T-helper 2 cell treated with Interferon-gamma antibody and Interleukin-4, amounts not matched to agents 5 μg/mL and 100 μg/mL, for 36 hours (primary cell): ENCODE measurements at regions not wholly inside any gene's neighbourhood (a gene's known extent, or its start where the extent isn't known, plus 50 kb on each side); places are given as distances from the start of the nearest gene placed in this dataset.

ENCODE experiments used
- DNase-seq: peaks from one replicate; pipeline ENCODE4 v3.0.0; 2021; ENCODE audit warnings: low spot score
- H3K27ac Mint-ChIP-seq: one replicate; pipeline ENCODE4 v1.8.0; 2021; ENCODE audit warnings: mild to moderate bottlenecking, mixed read lengths
- H3K27me3 Mint-ChIP-seq: one replicate; pipeline ENCODE4 v1.8.0; 2021; ENCODE audit warnings: low read depth, mixed read lengths
- H3K36me3 Mint-ChIP-seq: one replicate; pipeline ENCODE4 v1.8.0; 2021; ENCODE audit warnings: low read depth, mixed read lengths
- H3K4me1 Mint-ChIP-seq: one replicate; pipeline ENCODE4 v1.8.0; 2021; ENCODE audit warnings: low read depth, mixed read lengths
- H3K4me3 Mint-ChIP-seq: one replicate; pipeline ENCODE4 v1.8.0; 2022; ENCODE audit warnings: mild to moderate bottlenecking, moderate library complexity, mixed read lengths
- H3K9me3 Mint-ChIP-seq: one replicate; pipeline ENCODE4 v1.8.0; 2021; ENCODE audit warnings: mixed read lengths

- DNase-seq: no peak
- H3K4me1 Mint-ChIP-seq: no peaks in the 10 kb centered on the region
- H3K27ac Mint-ChIP-seq: no peak overlapping the region
- no peaks in the 10 kb centered on the region for H3K36me3 Mint-ChIP-seq
- no peak overlapping the region for H3K4me3 Mint-ChIP-seq
- no peaks in the 10 kb centered on the region for H3K27me3 Mint-ChIP-seq
- H3K9me3 Mint-ChIP-seq: peaks cover 8% of the 10 kb centered on the region
Observed at GRCh38 chr7:46558482-46559193, 637.6 kb upstream of the IGFBP3 start.

GRCh38 chr7:46557781-46558180 is 636.7 kb upstream of the IGFBP3 start:
- peaks cover 8% of the 10 kb centered on the region for H3K9me3 Mint-ChIP-seq
- no peaks in the 10 kb centered on the region for H3K27me3 Mint-ChIP-seq

GRCh38 chr7:46557295-46557711 is 636.2 kb upstream of the IGFBP3 start:
- no peak overlapping the region for H3K4me3 Mint-ChIP-seq
- H3K4me1 Mint-ChIP-seq: no peaks in the 10 kb centered on the region
- DNase-seq: no peak
- H3K27me3 Mint-ChIP-seq: no peaks in the 10 kb centered on the region
- H3K9me3 Mint-ChIP-seq: peaks cover 8% of the 10 kb centered on the region
- no peaks in the 10 kb centered on the region for H3K36me3 Mint-ChIP-seq
- no peak overlapping the region for H3K27ac Mint-ChIP-seq

More at GRCh38 chr7:46557781-46558180, 636.7 kb upstream of the IGFBP3 start:
- Mint-ChIP-seq H3K4me1 (no peaks in the 10 kb centered on the region), H3K4me3 (no peak overlapping the region), H3K27ac (no peak overlapping the region), H3K36me3 (no peaks in the 10 kb centered on the region)
- DNase-seq: no peak

- no peaks in the 10 kb centered on the region for H3K36me3 Mint-ChIP-seq
- no peaks in the 10 kb centered on the region for H3K4me1 Mint-ChIP-seq
- no peak for DNase-seq
- H3K27ac Mint-ChIP-seq: no peak overlapping the region
- H3K4me3 Mint-ChIP-seq: no peak overlapping the region
- no peaks in the 10 kb centered on the region for H3K27me3 Mint-ChIP-seq
- peaks cover 2% of the 10 kb centered on the region for H3K9me3 Mint-ChIP-seq
Observed at GRCh38 chr7:46554688-46555422, 633.8 kb upstream of the IGFBP3 start.

GRCh38 chr7:46551603-46552002 is 630.5 kb upstream of the IGFBP3 start:
- no peak overlapping the region for H3K27ac Mint-ChIP-seq
- peaks cover 3% of the 10 kb centered on the region for H3K9me3 Mint-ChIP-seq
- DNase-seq: no peak
- no peaks in the 10 kb centered on the region for H3K36me3 Mint-ChIP-seq
- no peaks in the 10 kb centered on the region for H3K27me3 Mint-ChIP-seq
- H3K4me3 Mint-ChIP-seq: no peak overlapping the region
- no peaks in the 10 kb centered on the region for H3K4me1 Mint-ChIP-seq

DNA sequence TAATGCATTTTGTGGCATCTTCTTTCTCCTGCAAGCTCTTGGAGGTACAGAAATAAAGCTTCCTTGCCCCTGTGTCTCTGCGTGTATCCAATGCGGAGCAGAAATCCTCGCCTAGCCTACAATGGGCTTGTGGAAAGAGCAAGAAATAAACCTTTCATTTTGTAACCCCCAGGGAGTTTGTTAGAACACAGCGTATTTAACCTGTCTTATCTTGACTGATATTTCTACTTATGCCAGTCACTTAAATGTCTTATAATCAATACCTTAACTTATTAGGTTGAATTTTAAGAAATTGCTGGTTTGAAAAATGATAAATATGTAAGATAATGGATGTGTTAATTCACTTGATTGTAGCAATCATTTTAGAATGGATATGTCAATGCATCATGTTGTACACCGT is 629.8 kb upstream of the IGFBP3 start:
- no peak overlapping the region for H3K4me3 Mint-ChIP-seq
- no peaks in the 10 kb centered on the region for H3K36me3 Mint-ChIP-seq
- DNase-seq: no peak
- H3K27ac Mint-ChIP-seq: no peak overlapping the region
- H3K9me3 Mint-ChIP-seq: peaks cover 3% of the 10 kb centered on the region
- H3K4me1 Mint-ChIP-seq: no peaks in the 10 kb centered on the region
- H3K27me3 Mint-ChIP-seq: no peaks in the 10 kb centered on the region

GRCh38 chr7:46549892-46550639 is 629.0 kb upstream of the IGFBP3 start:
- peaks cover 3% of the 10 kb centered on the region for H3K9me3 Mint-ChIP-seq
- no peaks in the 10 kb centered on the region for H3K36me3 Mint-ChIP-seq
- no peak overlapping the region for H3K27ac Mint-ChIP-seq
- no peak overlapping the region for H3K4me3 Mint-ChIP-seq
- H3K4me1 Mint-ChIP-seq: no peaks in the 10 kb centered on the region
- H3K27me3 Mint-ChIP-seq: no peaks in the 10 kb centered on the region
- no peak for DNase-seq

GRCh38 chr7:46549347-46549746 is 628.3 kb upstream of the IGFBP3 start:
- H3K36me3 Mint-ChIP-seq: no peaks in the 10 kb centered on the region
- no peak overlapping the region for H3K4me3 Mint-ChIP-seq
- H3K27ac Mint-ChIP-seq: no peak overlapping the region

DNA sequence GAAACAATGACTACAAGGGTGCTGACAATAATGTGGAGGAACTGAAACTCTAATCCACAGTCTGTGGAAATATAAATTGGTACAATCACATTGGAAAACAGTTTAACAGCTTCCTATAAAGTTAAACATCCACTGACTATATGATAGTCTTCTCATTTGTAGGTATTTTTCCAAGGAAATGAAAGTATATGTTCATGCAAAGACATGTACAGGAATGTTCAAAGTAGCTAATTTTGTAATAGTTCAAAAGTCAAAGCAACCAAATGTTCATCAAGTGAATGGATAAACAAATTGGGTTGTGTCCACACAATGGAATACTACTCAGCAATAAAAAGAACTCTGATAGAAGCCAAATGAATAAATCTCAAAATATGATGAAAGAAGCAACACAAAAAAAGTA is 626.0 kb upstream of the IGFBP3 start:
- no peak overlapping the region for H3K27ac Mint-ChIP-seq
- H3K4me1 Mint-ChIP-seq: no peaks in the 10 kb centered on the region
- no peaks in the 10 kb centered on the region for H3K27me3 Mint-ChIP-seq
- no peaks in the 10 kb centered on the region for H3K36me3 Mint-ChIP-seq
- H3K9me3 Mint-ChIP-seq: peaks cover 6% of the 10 kb centered on the region
- DNase-seq: no peak
- H3K4me3 Mint-ChIP-seq: no peak overlapping the region

More at GRCh38 chr7:46549347-46549746, 628.3 kb upstream of the IGFBP3 start:
- H3K27me3 Mint-ChIP-seq: no peaks in the 10 kb centered on the region
- no peak for DNase-seq
- H3K4me1 Mint-ChIP-seq: no peaks in the 10 kb centered on the region
- H3K9me3 Mint-ChIP-seq: peaks cover 3% of the 10 kb centered on the region

GRCh38 chr7:46545790-46546189 is 624.7 kb upstream of the IGFBP3 start:
- Mint-ChIP-seq H3K36me3 (no peaks in the 10 kb centered on the region), H3K4me3 (no peak overlapping the region), H3K27ac (no peak overlapping the region), H3K4me1 (no peaks in the 10 kb centered on the region), H3K27me3 (no peaks in the 10 kb centered on the region), H3K9me3 (peaks cover 6% of the 10 kb centered on the region)
- DNase-seq: no peak

DNA sequence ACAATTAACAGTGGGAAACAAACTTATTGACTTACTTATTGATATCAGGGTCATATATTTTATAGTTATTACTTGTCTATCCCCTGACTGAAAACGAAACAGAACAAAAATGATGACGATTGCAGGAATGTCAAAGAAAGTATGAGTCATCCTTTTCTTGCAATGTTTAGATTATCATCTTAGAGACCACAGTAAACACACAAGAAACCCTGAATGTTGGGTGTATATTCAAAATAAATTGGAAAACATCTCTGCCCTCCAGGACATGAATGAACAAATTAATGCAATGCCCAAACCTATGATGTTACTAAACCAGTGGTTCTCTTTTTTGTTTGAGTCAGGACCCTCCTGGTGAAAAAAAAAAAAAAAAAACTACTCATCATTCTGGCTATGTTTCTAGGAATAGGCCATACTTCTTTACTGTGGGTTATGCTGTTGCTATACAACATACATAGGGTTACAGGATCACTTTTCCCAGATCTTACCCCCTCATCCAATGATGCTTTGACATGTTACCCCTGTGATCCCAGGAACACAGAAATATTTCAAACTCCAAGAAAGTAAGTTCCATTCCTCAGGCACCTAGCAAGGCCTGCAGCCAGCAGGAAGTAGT is 623.4 kb upstream of the IGFBP3 start:
- no peak overlapping the region for H3K27ac Mint-ChIP-seq
- no peaks in the 10 kb centered on the region for H3K4me1 Mint-ChIP-seq
- peaks cover 8% of the 10 kb centered on the region for H3K9me3 Mint-ChIP-seq
- no peak overlapping the region for H3K4me3 Mint-ChIP-seq
- H3K27me3 Mint-ChIP-seq: no peaks in the 10 kb centered on the region
- no peak for DNase-seq
- H3K36me3 Mint-ChIP-seq: no peaks in the 10 kb centered on the region

- no peak for DNase-seq
- Mint-ChIP-seq H3K27me3 (no peaks in the 10 kb centered on the region), H3K36me3 (no peaks in the 10 kb centered on the region), H3K27ac (no peak overlapping the region), H3K9me3 (peaks cover 6% of the 10 kb centered on the region), H3K4me1 (no peaks in the 10 kb centered on the region), H3K4me3 (no peak overlapping the region)
Observed at GRCh38 chr7:46542076-46542475, 621.0 kb upstream of the IGFBP3 start.

DNA sequence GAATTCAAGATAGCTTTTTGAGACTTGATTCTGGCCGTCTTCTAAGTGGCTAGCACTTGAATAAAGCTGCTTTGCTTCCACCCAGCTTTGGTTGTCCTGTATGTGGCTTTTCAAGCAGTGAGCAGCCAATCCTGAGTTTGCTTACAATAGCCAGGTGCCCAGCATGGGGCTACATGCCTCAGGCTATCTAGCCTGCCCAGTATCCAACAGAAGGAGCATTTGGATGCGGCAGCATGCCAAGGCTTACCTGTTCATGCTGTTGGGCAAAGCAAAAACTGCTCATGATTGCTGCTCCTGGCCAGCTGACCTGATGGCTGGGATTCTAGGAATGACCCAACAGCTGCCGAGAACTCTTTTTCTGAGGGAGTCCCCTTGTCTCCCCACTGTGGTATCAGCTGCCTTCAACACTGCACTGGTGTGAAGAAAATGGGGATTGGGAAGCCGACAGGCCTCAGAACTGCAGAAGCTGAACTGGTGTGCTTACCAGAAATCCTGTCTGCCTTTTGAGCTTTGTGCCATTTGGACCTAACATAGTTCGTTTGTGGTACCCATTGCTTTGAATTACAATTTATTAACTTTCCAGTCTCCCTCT is 618.9 kb upstream of the IGFBP3 start:
- no peak for DNase-seq
- H3K36me3 Mint-ChIP-seq: no peaks in the 10 kb centered on the region
- H3K4me3 Mint-ChIP-seq: no peak overlapping the region
- no peak overlapping the region for H3K27ac Mint-ChIP-seq
- peaks cover 16% of the 10 kb centered on the region for H3K9me3 Mint-ChIP-seq
- H3K4me1 Mint-ChIP-seq: no peaks in the 10 kb centered on the region
- no peaks in the 10 kb centered on the region for H3K27me3 Mint-ChIP-seq
